CD4-positive, alpha-beta T cell (primary cell): ENCODE measurements at regions not wholly inside any gene's neighbourhood (a gene's known extent, or its start where the extent isn't known, plus 50 kb on each side); places are given as distances from the start of the nearest gene placed in this dataset.

Experiments
- ATAC-seq: fragments of 200-7000 bp; cut with Tn5 transposase; one replicate; pipeline ENCODE4 v1.10.0; 2022; ENCODE audit warnings: mild to moderate bottlenecking; ENCODE audit not compliant: poor library complexity
- CTCF ChIA-PET: fragments of 350-600 bp; sonication (Branson Sonifier 250); formaldehyde crosslinking; loops from one replicate; lab custom pipeline; 2021; ENCODE audit warnings: antibody characterized with exemption, inconsistent platforms; lab: Charles Lee
- POLR2A ChIA-PET: fragments of 350-600 bp; sonication (Branson Sonifier 250); formaldehyde crosslinking; loops from one replicate; lab custom pipeline; 2021; ENCODE audit warnings: antibody characterized with exemption, inconsistent platforms; lab: Charles Lee
- DNase-seq, 14 experiments: peaks; one replicate each; pipeline ENCODE4 v3.0.0-alpha.2; 2013 to 2020; ENCODE audit warnings: mixed read lengths in 2 of 14
- H3K27ac ChIP-seq, 2 donors: one replicate each; pipeline versions ENCODE4 v1.5.1 to v1.7.0; 2013; ENCODE audit warnings: low read length in 2 of 2, low read depth in 1 of 2, mild to moderate bottlenecking in 1 of 2
- H3K27me3 ChIP-seq, 2 experiments: 1 replicate in 1 of 2; 2 replicates in 1 of 2; pipeline versions ENCODE4 v1.6.1 to v1.7.0; 2013; ENCODE audit warnings: low read length in 2 of 2, control low read depth in 1 of 2, mild to moderate bottlenecking in 1 of 2, moderate library complexity in 1 of 2; ENCODE audit not compliant: insufficient read depth in 2 of 2, control insufficient read depth in 1 of 2
- H3K36me3 ChIP-seq: one replicate; pipeline ENCODE4 v1.6.1; 2013; ENCODE audit warnings: low read length, control low read depth; ENCODE audit not compliant: insufficient read depth
- H3K4me1 ChIP-seq: one replicate; pipeline ENCODE4 v1.6.1; 2013; ENCODE audit warnings: low read length, control low read depth; ENCODE audit not compliant: insufficient read depth
- H3K4me3 ChIP-seq: one replicate; pipeline ENCODE4 v1.5.1; 2013; ENCODE audit warnings: mild to moderate bottlenecking, low read length, moderate library complexity
- H3K9me3 ChIP-seq, 2 experiments: 1 replicate in 1 of 2; 2 replicates in 1 of 2; pipeline versions ENCODE4 v1.6.1 to v1.7.0; 2013; ENCODE audit warnings: low read length in 2 of 2, mild to moderate bottlenecking in 2 of 2, control low read depth in 1 of 2, moderate library complexity in 1 of 2; ENCODE audit not compliant: control insufficient read depth in 1 of 2, insufficient read depth in 1 of 2
- H3K27ac Mint-ChIP-seq: one replicate; pipeline ENCODE4 v1.8.0; 2020; ENCODE audit warnings: mixed read lengths
- H3K27me3 Mint-ChIP-seq: one replicate; pipeline ENCODE4 v1.8.0; 2021; ENCODE audit warnings: mixed read lengths
- H3K36me3 Mint-ChIP-seq: one replicate; pipeline ENCODE4 v1.8.0; 2021; ENCODE audit warnings: low read depth, mixed read lengths
- H3K4me1 Mint-ChIP-seq: one replicate; pipeline ENCODE4 v1.8.0; 2021; ENCODE audit warnings: low read depth, mixed read lengths
- H3K4me3 Mint-ChIP-seq: one replicate; pipeline ENCODE4 v1.8.0; 2020; ENCODE audit warnings: mild to moderate bottlenecking, mixed read lengths
- H3K9me3 Mint-ChIP-seq: one replicate; pipeline ENCODE4 v1.8.0; 2020; ENCODE audit warnings: mixed read lengths
- CTCF ChIP-seq: fragments of 200-600 bp; IDR thresholded peaks from one replicate; pipeline ENCODE4 v1.8.0; 2022; ENCODE audit warnings: antibody characterized with exemption, mild to moderate bottlenecking
- intact Hi-C, 2 experiments: fragments of 100-400 bp; cut with DNase I in 1 of 2; cut with micrococcal nuclease in 1 of 2; formaldehyde crosslinking; loops; one replicate each; pipeline versions ENCODE4 v1.15.1 to v1.9.0; 2023 to 2025; cut with DNase I, micrococcal nuclease

GRCh38 chr1:14318830-14319229 lies 279.7 kb upstream of the KAZN start:
- Mint-ChIP-seq H3K4me1 (no peaks in the 10 kb centered on the region), H3K27ac (no peak overlapping the region), H3K9me3 (peaks cover 5% of the 10 kb centered on the region), H3K27me3 (peaks cover 21% of the 10 kb centered on the region), H3K4me3 (no peak overlapping the region), H3K36me3 (no peaks in the 10 kb centered on the region)
- POLR2A ChIA-PET, result no interaction called here
- Histone ChIP-seq H3K9me3 (no peaks in the 10 kb centered on the region), H3K4me1 (no peaks in the 10 kb centered on the region), H3K36me3 (no peaks in the 10 kb centered on the region), H3K27ac (no peak overlapping the region), H3K4me3 (no peak overlapping the region), H3K27me3 (peaks cover 0 to 5% of the 10 kb centered on the region in 2 experiments)
- ATAC-seq (no peak), DNase-seq (no peak)
- CTCF ChIA-PET, result no interaction called here
- intact Hi-C loops, result no loop called here
- TF ChIP-seq CTCF, result no peak

- TF ChIP-seq CTCF, result no peak
- intact Hi-C loops, result no loop called here
- no peaks in the 10 kb centered on the region for H3K9me3 ChIP-seq
- ChIA-PET POLR2A (no interaction called here), CTCF (no interaction called here)
- peaks cover 29% of the 10 kb centered on the region for H3K27me3 Mint-ChIP-seq
- H3K4me3 Mint-ChIP-seq, result no peak overlapping the region
- peaks cover 0 to 5% of the 10 kb centered on the region in 2 experiments for H3K27me3 ChIP-seq
- H3K27ac ChIP-seq, result no peak overlapping the region
- H3K27ac Mint-ChIP-seq, result no peak overlapping the region
- H3K4me1 Mint-ChIP-seq, result no peaks in the 10 kb centered on the region
- DNase-seq (no peak), ATAC-seq (no peak)
- no peaks in the 10 kb centered on the region for H3K36me3 Mint-ChIP-seq
- H3K4me3 ChIP-seq, result no peak overlapping the region
- H3K36me3 ChIP-seq, result no peaks in the 10 kb centered on the region
- peaks cover 5% of the 10 kb centered on the region for H3K9me3 Mint-ChIP-seq
- no peaks in the 10 kb centered on the region for H3K4me1 ChIP-seq
These were observed 278.0 kb upstream of the KAZN start for GRCh38 chr1:14320518-14320917.

- DNase-seq (no peak), ATAC-seq (no peak)
- ChIA-PET POLR2A (no interaction called here), CTCF (no interaction called here)
- no peaks in the 10 kb centered on the region for H3K36me3 ChIP-seq
- H3K27ac Mint-ChIP-seq, result no peak overlapping the region
- no peaks in the 10 kb centered on the region for H3K4me1 ChIP-seq
- H3K36me3 Mint-ChIP-seq, result no peaks in the 10 kb centered on the region
- no peak overlapping the region for H3K4me3 ChIP-seq
- H3K27me3 Mint-ChIP-seq, result peaks cover 29% of the 10 kb centered on the region
- intact Hi-C loops, result no loop called here
- H3K4me1 Mint-ChIP-seq, result no peaks in the 10 kb centered on the region
- H3K9me3 ChIP-seq, result no peaks in the 10 kb centered on the region
- H3K9me3 Mint-ChIP-seq, result peaks cover 5% of the 10 kb centered on the region
- H3K4me3 Mint-ChIP-seq, result no peak overlapping the region
- no peak for TF ChIP-seq CTCF
- H3K27me3 ChIP-seq, result peaks cover 0 to 5% of the 10 kb centered on the region in 2 experiments
- no peak overlapping the region for H3K27ac ChIP-seq
These were observed 277.5 kb upstream of the KAZN start for GRCh38 chr1:14320986-14321385.
